ELF-1 (cell line): ENCODE measurements at regions not wholly inside any gene's neighbourhood (a gene's known extent, or its start where the extent isn't known, plus 50 kb on each side); places are given as distances from the start of the nearest gene placed in this dataset.
A peak's percentile ranks its signal among the peaks of the same experiment; 100 is the strongest.

Source experiments
- DNase-seq: peaks from one replicate; pipeline ENCODE4 v3.0.0-alpha.2; 2016; ENCODE audit warnings: low read depth, low spot score

DNA sequence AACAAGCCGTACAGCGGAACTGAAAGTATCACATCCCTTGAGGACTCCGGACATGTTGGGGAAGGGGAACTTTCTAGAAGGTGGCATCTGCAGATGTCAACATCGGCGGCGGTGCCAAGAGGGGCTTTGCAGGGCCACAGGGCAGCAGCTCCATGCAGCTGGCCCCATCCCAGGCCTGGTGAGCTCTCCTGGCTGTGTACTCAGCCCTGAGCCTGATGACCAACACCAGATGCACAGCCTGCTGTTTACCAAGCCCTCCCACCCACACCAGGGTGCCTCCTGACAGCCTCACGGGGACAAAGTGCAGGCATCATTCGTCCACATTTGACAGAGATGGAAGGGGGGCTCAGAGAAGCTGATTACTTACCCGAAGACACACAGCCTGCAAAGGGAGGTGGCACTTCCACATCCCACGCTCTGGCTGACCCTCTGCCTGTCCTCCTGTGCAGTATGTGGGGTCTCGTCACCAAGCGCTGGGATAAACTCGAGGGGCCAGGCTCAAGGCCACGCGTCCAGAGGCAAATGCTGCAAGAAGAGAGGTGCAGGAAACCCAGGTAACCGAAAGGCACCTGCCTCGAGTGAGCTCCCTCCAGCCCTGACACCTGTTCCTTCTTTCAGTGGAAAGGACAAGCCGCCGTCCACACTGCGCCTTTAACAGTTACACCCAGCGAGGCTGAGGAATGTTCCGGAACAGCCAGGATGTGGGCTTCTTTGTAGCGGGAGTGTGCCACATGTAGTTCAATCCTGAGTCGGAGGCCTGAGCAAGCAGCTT, 69.0 kb upstream of the ASAP2 start:
- DNase-seq = no peak

DNA sequence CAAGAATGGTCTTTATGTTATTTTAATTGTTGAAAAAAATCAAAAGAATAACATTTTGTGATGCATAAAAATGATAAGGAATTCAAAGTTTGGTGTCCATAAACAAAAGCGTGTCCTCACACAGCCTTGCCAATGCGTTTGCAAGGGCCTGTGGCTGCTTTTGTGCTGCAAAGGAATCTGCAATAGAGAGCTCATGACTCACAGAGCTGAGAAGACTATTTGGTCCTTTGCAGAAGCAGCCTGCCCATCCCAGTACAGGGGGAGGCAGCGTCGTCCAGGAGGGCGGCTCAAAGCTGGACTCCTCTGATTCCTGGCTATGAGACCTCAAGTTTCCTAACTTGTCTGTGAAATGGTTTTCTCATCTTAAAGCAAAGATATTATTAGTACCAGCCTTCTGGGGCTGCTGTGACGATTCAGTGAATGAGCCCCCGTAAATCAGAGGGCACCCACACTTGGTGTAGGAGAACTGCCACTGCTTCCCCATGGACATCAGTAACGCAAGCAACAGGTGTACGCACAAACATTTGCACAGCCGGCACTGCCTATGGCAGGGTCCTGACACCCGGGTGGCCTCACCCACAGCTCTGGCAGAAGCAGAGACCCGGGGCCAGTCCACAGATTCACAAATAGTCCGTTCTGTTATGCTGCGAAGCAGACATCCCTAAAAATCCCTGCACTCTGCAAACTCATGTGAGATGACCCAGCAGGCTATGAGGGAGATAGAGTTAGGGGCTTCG, 70.6 kb upstream of the ASAP2 start:
- DNase-seq = no peak

DNA sequence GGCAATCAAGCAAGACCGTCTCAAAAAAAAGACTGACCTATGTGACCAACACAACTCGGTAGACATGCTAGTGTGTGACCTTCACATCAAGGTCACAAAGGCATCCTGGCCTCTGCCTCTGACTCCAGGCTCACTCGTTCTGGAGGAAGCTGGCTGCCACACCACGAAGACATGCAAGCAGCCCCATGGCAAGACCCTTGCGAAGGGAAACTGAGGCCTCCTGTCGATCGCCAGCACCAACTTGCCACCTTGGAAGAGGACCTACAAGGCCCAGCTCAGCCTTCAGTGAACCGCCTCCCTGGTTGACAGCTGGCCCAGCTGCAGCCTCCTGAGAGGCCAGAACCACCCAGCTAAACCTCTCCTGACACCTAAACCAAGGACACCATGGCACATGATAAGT, 79.3 kb upstream of the ASAP2 start:
- DNase-seq = no peak

DNA sequence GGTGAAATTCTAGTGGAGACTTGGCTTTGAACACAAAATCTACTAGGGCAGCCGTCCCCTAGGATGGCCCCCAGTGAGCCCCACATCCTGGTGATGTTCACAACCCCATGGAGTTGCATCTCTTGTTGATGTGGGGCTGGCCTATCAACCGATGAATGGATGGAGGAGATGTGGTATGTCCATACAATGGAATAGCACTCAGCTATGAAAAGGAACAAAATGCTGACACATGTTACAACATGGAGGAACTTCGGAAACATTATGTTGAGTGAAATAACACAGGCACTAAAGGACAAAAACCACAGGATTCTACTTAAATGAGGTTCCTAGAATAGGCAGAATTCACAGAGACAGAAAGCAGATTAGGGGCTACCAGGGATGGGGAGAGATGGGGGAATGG, 80.1 kb upstream of the ASAP2 start:
- DNase-seq = no peak

DNA sequence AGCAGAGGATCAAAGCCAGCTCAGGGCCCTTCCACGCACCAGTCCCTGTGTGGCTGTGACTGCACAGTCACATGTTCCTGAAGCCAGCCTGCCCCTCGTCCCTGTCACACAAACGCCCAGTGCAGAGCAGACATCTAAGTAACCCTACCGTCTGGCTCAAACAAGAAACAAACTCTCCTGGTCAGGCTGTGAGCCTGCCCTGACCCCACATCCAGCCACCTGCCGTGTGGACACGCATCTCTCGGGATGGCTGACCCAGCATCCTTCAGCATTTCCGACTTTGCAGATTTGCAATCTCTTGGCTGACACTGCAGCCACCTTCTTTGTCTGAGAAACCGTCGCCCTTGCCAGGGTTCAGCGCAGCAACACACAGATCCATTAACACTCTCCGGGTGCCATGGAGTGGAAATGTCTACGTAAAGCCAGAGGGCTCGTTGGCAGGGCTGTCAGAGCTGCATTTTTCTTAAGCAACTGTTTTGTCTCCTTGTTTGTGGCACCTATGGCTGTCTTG, 82.3 kb upstream of the ASAP2 start:
- no peak for DNase-seq

DNA sequence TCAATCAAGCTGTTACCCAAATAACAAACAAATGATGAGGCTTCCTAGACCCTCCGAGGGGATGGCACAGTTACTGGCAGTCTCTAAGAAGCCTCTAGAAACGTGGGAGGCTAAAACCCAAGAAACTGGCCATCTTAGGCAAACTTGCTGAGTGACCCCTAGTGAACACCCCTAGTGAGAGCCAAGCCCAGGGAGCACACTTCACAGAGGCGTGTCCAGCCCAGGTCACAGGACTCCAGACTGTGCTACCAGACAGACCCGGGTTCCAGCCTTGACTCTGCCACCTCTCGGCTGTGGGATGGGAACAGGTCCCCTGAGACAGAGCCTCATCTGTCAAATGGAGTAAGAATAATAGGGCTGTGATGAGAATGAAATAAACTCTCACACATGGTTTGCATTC, 83.5 kb upstream of the ASAP2 start:
- no peak for DNase-seq

DNA sequence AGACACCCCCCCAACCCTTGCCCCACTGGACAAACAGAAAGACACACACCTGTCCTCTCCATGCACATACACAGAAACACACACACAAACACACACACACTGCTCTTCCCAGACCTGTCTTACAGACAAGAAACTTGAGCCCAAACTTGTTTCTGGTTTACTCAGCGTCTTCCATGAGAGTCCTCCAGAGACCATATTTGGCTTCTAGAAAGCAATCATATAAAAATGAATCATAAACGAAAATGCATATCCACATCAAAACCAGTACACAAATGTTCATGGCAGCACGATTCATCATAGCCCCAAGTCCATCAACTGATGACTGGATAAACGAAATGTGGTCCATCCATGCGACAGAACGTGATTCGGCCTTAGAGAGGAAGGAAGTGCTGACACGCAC, 84.2 kb upstream of the ASAP2 start:
- DNase-seq = no peak

DNA sequence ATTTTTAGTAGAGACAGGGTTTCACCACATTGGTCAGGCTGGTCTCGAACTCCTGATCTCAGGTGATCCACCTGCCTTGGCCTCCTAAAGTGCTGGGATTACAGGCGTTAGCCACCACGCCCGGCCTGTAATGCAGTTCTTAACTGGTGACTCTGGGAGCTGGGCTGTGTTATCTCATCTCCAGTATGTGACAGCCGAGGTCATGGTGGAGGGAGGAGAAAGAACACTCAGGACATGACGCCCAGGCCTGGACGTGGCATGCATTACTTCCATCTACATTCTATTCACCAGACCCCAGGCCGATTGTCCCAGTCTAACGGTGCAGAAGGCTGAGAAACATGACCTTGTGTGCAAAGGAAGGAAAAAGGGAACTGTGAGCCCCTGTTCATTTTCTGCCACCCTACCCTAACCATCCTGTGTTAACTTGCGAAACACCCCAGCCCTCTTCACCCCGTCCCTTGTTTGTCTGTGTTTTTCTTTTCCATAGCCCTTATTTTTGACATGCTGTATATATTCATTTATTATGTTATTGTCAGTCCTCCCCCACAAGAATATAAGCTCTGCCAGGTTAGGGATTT, 88.1 kb upstream of the ASAP2 start:
- no peak for DNase-seq

DNA sequence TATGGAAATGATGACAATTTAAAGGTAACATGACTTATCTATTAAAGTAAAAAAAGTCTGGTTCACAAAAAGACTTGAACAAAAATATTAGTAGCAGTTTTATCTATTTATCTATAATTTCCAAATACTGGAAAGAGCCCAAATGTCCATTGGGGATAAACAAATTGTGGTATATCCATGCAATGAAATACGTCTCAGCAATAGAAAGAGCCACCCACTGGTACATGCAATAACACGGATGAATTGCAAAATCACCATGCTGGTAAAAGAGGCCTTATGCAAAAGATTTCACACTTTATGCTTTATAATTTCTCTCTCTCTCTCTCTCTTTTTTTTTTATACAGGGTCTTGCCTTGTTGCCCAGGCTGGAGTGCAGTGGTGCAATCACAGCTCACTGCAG, 91.4 kb upstream of the ASAP2 start:
- no peak for DNase-seq

DNA sequence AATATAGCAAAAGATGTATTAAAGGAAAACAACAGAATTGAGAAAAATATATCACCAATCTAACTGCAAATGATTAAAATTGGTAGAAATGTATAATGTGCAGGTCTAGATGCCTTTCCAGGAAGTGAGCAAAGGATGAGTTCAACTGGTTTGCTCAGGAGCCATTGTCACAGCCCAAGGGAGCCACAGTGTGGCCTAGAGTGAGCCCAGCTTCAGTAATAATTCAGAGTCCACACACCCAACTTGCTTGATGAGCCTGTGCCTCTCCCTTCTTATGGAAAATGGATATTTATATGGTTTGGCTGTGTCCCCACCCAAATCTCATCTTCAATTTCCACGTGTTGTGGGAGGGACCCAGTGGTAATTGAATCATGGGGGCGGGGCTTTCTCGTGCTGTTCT, 92.2 kb upstream of the ASAP2 start:
- DNase-seq = no peak

DNA sequence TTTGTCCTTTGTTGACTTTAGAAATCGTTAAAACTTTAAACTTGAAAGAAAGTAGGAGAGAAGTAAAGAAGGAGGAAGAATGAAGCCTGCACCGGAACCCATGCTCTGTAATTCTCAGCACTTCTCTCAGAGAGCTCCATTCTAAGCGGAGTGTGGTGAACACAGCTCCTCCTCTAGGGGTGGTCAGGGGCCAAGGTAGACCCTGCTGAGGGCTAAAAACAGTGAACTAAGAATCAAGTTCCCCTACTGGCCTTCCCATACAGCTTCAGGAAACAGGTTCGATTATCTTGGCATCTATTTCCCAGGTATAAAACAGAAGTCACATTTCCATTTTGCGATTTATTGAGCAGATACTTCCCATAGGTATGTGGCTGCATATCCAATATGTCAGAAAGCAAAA, 92.7 kb upstream of the ASAP2 start:
- DNase-seq = peak; percentile 18

DNA sequence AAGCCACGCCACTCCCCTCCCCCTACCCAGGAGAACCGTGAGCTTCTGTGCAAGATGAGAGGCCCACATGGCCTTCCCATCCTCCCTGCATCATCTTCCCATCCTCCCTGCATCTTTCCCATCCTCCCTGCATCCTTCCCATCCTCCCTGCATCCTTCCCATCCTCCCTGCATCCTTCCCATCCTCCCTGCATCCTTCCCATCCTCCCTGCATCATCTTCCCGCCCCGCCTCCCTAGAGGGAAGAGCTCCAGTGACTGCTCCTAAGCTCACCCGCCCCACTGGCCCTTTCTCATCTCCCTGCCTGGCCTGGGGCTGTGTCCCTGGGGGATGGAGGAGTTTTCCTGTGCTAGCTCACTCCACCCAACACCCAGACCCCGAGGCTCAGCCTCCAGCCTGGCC, 93.3 kb upstream of the ASAP2 start:
- DNase-seq = no peak

DNA sequence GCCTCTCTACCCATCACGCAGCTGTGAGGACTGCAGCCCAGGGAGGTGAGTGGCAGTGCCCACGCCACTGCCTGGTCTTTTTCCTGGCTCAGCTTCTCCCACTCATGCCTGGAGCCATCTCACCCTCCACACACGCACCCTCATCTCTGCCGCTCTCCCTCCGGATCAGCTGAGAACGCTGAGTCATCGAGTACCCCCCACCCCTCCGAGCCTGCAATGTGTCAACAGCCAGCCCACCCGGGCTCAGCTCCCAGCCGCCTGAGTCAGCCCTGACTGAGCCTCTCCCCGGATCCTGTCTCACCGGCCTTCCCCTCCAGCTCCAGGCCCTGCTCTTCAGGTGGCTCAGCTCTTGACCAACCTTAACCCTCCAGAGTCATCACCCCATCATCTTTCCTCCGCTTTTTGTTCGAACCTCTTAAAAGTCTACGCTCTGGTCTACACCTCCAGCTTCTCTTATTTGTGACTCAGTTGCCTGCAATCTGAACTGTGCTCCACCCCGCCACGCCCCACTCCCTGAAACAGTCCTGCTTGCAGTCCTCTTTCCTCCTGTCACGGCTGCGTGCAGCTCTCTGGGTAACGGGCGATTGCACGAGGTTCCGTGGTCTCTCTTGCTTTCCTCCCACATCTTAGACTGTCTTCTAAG, 94.4 kb upstream of the ASAP2 start:
- peak; percentile 73 for DNase-seq

DNA sequence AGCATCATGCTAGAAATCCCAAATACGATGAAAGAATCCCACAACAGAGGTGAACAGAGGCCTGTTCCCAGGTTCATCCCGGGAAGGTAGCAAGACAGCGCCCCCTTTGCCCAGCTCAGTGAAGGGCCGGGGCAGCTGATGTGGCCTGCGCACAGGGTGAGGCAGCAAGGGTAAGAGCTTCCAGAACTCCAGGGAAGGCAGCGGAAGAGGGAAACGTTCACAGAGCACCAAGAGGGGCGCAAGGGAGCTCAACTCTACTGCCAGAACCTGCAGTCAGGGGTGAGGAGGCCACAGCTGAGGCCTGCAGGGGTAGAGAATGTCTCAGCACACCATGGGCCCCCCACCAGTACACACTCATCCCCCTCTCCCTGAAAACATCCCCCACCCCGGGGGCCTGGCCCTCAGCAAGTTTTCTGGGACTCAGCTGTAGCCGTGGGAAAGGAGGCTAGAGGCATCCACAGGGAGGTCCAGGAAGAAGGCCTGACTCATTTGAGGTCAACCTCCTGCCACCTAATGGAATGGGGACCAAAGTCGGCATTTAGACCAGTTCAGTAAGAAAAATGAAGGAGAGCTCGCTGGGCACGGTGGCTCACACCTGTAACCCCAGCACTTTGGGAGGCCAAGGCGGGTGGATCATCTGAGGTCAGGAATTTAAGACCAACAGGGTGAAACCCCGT, 95.6 kb upstream of the ASAP2 start:
- peak; percentile 92 for DNase-seq

DNA sequence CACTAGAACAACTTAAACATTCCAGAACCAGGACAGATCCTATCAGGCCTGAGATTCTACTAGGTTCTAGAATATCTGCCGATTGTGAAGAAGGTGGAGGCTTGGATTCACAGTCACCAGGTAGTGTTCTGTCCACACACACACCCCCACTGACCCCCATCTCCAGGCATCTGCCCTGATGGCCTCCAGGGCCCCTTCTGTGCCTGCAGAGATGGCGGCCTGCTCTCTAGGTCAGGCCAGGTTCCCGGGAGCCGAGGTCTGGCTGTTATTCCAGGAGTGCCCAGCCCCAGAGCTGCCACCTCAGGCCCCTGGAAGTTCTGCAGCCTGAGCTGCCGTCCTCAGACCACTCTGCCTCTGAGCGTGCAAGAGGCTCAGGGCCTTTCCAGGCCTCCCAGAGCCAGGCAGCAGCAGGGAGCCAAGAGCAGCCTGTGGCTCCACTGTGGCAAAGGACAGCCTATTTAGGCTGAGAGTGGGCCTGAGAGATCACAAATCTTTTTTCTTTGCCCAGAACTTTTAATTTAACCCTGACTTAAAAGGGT, 96.2 kb upstream of the ASAP2 start:
- peak; percentile 62 for DNase-seq

DNA sequence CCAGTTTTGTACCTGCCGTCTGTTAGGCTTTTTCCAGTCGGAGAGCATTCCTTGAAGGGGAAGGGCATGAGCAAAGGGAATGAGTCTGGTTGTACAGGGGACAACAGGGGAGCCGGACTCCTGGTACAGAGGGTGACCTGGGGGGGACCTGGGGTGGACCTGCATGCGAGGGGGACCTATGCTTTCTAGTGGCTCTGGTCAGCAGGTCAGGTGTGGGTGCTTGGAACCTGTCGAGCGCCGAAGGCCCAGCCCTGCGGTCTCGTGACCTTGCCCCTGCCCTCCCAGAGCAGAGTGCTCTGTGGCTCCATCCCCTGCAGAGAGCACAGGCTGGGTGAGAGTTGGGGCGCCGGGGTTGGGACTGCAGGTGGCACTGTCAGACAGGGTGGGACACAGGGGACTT, 96.7 kb upstream of the ASAP2 start:
- DNase-seq = no peak

DNA sequence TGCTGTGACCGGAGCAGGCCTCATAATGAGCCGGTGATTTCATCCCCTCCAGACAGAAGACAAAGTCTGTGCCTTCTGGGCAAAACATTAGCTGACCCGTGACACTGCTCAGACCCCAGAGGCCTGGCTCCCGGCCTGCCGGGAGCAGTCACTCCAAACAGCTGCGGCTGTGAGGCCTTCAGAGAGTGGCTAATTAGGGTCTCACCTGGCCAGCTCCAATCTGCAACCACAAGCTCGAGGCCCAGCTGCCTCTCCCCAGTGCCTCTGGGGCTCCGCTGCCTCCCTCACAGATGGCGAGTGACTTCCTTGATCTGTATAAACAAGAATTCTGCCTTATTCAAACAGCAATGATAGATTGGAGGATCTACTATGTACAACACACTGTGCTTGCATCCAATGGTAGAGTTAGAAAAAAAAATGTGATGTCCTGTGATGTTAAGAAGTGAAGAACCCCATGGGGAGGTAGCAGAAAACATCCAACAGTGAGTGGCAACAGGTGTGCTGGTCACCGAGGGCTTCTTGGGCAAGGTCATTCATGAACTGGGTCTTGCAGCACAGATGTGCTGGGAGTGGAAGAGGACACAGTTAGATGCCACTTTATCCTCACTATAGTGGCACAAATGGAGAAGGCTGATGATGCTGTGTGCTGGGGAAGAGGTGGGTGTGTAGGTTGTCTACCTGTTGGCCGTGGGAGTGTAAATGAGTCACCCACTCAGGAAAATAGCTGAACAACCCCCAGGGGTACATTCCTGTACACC, 98.2 kb upstream of the ASAP2 start:
- DNase-seq = peak; percentile 77

DNA sequence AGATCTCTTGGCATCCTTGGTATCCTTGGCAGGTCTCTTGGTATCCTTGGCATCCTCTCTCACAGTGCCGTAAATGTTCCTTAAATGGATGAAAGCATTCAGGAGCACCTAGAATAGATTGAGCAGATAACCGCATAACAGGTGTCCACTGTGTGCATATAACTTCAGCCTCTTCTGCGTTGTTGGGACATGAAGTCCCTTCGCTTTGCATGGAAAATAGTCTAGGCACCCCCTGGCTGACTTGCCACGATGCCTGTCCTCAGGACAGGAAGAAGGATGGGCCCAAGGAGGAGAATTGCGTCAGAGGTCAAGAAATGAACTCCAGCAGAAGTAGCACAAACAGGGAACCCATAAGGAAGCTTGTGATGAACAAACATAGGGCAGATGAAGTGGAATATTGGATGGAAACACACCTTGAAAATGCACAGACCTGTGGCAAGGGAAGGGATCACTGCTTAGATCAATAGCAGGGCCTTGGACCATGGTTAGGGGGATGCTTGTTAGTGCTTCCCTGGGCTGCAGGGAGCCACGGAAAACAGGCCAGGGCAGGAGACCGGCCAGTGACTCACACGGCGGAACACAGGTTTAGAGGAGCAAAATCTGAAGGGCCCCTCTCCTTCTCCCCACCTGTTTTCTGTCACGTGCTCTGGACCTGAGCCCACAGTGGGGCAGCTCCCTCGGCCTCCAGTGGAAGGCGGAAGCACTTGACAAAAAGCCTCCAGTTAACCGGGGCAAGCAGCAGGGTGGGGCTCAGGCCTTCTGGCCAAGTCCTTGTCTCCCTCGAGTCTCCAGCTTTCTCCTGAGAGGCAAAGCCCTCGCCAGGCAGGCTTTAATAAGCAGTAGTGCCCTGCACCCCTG, 99.2 kb upstream of the ASAP2 start:
- DNase-seq = no peak

DNA sequence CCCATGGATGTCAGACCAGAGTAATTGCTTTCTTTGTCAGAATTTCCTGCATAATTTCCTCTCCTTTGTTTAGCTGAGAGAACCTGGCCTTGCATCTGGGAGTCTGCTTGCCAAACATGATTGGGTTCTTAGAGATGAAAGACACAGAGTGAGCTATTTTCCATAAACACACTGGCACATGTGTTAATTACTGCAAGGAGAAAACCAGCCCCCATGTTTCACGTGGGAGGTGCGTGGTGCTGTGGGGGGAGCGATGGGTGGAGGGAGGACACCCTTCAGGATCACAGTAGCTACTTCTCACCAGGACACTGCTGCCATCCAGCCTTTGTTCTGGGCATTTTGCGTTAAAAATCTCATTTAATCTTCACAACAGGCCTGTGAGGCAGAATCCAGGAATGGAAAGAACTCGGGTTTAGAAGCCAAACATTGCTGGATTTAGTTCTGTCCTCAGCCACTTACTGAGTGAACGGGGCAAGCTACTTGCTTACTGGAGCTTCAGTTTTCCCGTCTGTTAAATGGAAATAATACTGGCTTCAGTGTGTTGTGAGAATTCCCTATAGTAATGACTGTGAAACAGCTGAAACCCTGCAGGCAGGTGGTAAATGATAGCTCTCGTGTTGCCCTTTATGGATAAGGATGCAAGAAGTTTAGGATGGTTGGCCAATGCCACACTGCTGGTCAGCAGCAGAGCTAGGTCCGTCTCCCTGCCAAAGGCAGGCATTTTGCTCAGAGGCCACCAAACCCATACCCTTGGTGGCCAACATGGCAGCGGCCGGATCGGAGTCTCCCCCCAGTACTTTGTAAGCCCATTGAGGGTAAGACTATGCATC, 100.1 kb upstream of the ASAP2 start:
- no peak for DNase-seq
